H9 (cell line): ENCODE measurements at regions not wholly inside any gene's neighbourhood (a gene's known extent, or its start where the extent isn't known, plus 50 kb on each side); places are given as distances from the start of the nearest gene placed in this dataset.

ENCODE experiments used
- DNase-seq: peaks from one replicate; pipeline ENCODE4 v3.0.0-alpha.2; 2017
- H2AFZ ChIP-seq: one replicate; pipeline ENCODE4 v1.6.1; 2013; ENCODE audit warnings: mild to moderate bottlenecking, low read length, control low read depth, moderate library complexity
- H2AK5ac ChIP-seq: 2 replicates; pipeline ENCODE4 v1.6.1; 2013; ENCODE audit warnings: low read length, control low read depth, mixed read lengths; ENCODE audit not compliant: insufficient read length
- H2BK120ac ChIP-seq: one replicate; pipeline ENCODE4 v1.6.1; 2013; ENCODE audit warnings: low read depth, mild to moderate bottlenecking, low read length, control low read depth, inconsistent platforms; ENCODE audit not compliant: poor library complexity, severe bottlenecking
- H2BK12ac ChIP-seq: 2 replicates; pipeline ENCODE4 v1.6.1; 2013; ENCODE audit warnings: low read length, control low read depth, mixed read lengths, low read depth; ENCODE audit not compliant: insufficient read length
- H2BK15ac ChIP-seq: 2 replicates; pipeline ENCODE4 v1.6.1; 2013; ENCODE audit warnings: low read depth, low read length, control low read depth
- H2BK20ac ChIP-seq: one replicate; pipeline ENCODE4 v1.6.1; 2013; ENCODE audit warnings: low read depth, mild to moderate bottlenecking, low read length, control low read depth, inconsistent platforms; ENCODE audit not compliant: poor library complexity, severe bottlenecking
- H2BK5ac ChIP-seq: 2 replicates; pipeline ENCODE4 v1.6.1; 2013; ENCODE audit warnings: low read length, control low read depth, mixed read lengths; ENCODE audit not compliant: insufficient read length
- H3K14ac ChIP-seq: 2 replicates; pipeline ENCODE4 v1.6.1; 2013; ENCODE audit warnings: low read length, control low read depth; ENCODE audit not compliant: insufficient read depth
- H3K18ac ChIP-seq: 2 replicates; pipeline ENCODE4 v1.6.1; 2013; ENCODE audit warnings: low read depth, mild to moderate bottlenecking, mixed read lengths, low read length, control low read depth; ENCODE audit not compliant: insufficient read length
- H3K23ac ChIP-seq: 2 replicates; pipeline ENCODE4 v1.6.1; 2013; ENCODE audit warnings: low read length, control low read depth, mixed read lengths, low read depth; ENCODE audit not compliant: insufficient read length
- H3K23me2 ChIP-seq: 2 replicates; pipeline ENCODE4 v1.6.1; 2013; ENCODE audit warnings: low read depth, mild to moderate bottlenecking, mixed read lengths, low read length, control low read depth; ENCODE audit not compliant: insufficient read length, poor library complexity, severe bottlenecking
- H3K27ac ChIP-seq: 2 replicates; pipeline ENCODE4 v1.5.1; 2013; ENCODE audit warnings: low read length, control low read depth, mixed read lengths, low read depth; ENCODE audit not compliant: insufficient read length
- H3K27me3 ChIP-seq: 2 replicates; pipeline ENCODE4 v1.6.1; 2013; ENCODE audit warnings: low read length, control low read depth, inconsistent platforms; ENCODE audit not compliant: insufficient read depth
- H3K4ac ChIP-seq: 2 replicates; pipeline ENCODE4 v1.6.1; 2013; ENCODE audit warnings: low read depth, mild to moderate bottlenecking, control low read depth, inconsistent platforms, low read length, moderate library complexity
- H3K4me1 ChIP-seq: 2 replicates; pipeline ENCODE4 v1.6.1; 2013; ENCODE audit warnings: low read length, control low read depth, inconsistent platforms; ENCODE audit not compliant: insufficient read depth
- H3K4me2 ChIP-seq: 2 replicates; pipeline ENCODE4 v1.6.1; 2013; ENCODE audit warnings: low read length, control low read depth, mixed read lengths; ENCODE audit not compliant: insufficient read length, insufficient read depth
- H3K56ac ChIP-seq: 2 replicates; pipeline ENCODE4 v1.6.1; 2013; ENCODE audit warnings: low read depth, mild to moderate bottlenecking, mixed read lengths, low read length, control low read depth; ENCODE audit not compliant: insufficient read length
- H3K79me1 ChIP-seq: 2 replicates; pipeline ENCODE4 v1.6.1; 2013; ENCODE audit warnings: low read depth, mild to moderate bottlenecking, moderate library complexity, low read length, control low read depth, inconsistent platforms; ENCODE audit not compliant: insufficient read depth, poor library complexity, severe bottlenecking
- H3K79me2 ChIP-seq: 2 replicates; pipeline ENCODE4 v1.6.1; 2013; ENCODE audit warnings: low read length, control low read depth, inconsistent platforms; ENCODE audit not compliant: insufficient read depth
- H3K9ac ChIP-seq: 2 replicates; pipeline ENCODE4 v1.6.1; 2013; ENCODE audit warnings: low read length, control low read depth, mixed read lengths; ENCODE audit not compliant: insufficient read length; ENCODE audit errors: extremely low read depth
- H3K9me3 ChIP-seq: one replicate; pipeline ENCODE4 v1.6.1; 2013; ENCODE audit warnings: low read depth, low read length, inconsistent platforms; ENCODE audit not compliant: control insufficient read depth
- H3T11ph ChIP-seq: one replicate; pipeline ENCODE4 v1.6.1; 2013; ENCODE audit warnings: mild to moderate bottlenecking, low read length, control low read depth, inconsistent platforms
- H4K20me1 ChIP-seq: one replicate; pipeline ENCODE4 v1.6.1; 2013; ENCODE audit not compliant: control insufficient read depth, insufficient read length, insufficient read depth
- H4K5ac ChIP-seq: 2 replicates; pipeline ENCODE4 v1.6.1; 2013; ENCODE audit warnings: low read depth, mild to moderate bottlenecking, mixed read lengths, low read length, control low read depth; ENCODE audit not compliant: insufficient read length
- H4K8ac ChIP-seq: replicated peaks from 2 replicates; pipeline ENCODE4 v1.6.1; 2013; ENCODE audit warnings: low read length, control low read depth, mixed read lengths, low read depth; ENCODE audit not compliant: insufficient read length
- H4K91ac ChIP-seq: 2 replicates; pipeline ENCODE4 v1.6.1; 2013; ENCODE audit warnings: low read depth, mild to moderate bottlenecking, moderate library complexity, mixed read lengths, low read length, control low read depth; ENCODE audit not compliant: insufficient read length
- H3K27ac Mint-ChIP-seq, 3 experiments: 2 replicates in 2 of 3; 3 replicates in 1 of 3; pipeline ENCODE4 v1.8.0; 2020 to 2021; ENCODE audit warnings: mixed read lengths in 3 of 3, mild to moderate bottlenecking in 1 of 3, moderate library complexity in 1 of 3
- H3K27me3 Mint-ChIP-seq: 2 replicates; pipeline ENCODE4 v1.8.0; 2021; ENCODE audit warnings: low read depth, mild to moderate bottlenecking, moderate library complexity, mixed read lengths
- H3K36me3 Mint-ChIP-seq, 3 experiments: 2 replicates in 2 of 3; 3 replicates in 1 of 3; pipeline ENCODE4 v1.8.0; 2020 to 2021; ENCODE audit warnings: low read depth in 3 of 3, mixed read lengths in 3 of 3; ENCODE audit not compliant: insufficient read depth in 1 of 3
- H3K4me1 Mint-ChIP-seq, 2 experiments: 2 replicates each; pipeline ENCODE4 v1.8.0; 2020; ENCODE audit warnings: mixed read lengths in 2 of 2
- H3K4me3 Mint-ChIP-seq, 2 experiments: 2 replicates in 1 of 2; 3 replicates in 1 of 2; pipeline ENCODE4 v1.8.0; 2020 to 2021; ENCODE audit warnings: mild to moderate bottlenecking in 2 of 2, mixed read lengths in 2 of 2, moderate library complexity in 1 of 2
- H3K9me3 Mint-ChIP-seq, 2 experiments: 2 replicates in 1 of 2; 3 replicates in 1 of 2; pipeline ENCODE4 v1.8.0; 2020; ENCODE audit warnings: mild to moderate bottlenecking in 2 of 2, mixed read lengths in 2 of 2, moderate library complexity in 1 of 2
- CTCF ChIP-seq: fragments of 200-600 bp; sonication (generic); conservative IDR thresholded peaks from 3 replicates; pipeline ENCODE4 v1.8.0; 2021; ENCODE audit warnings: antibody characterized with exemption, mild to moderate bottlenecking
- WGBS: extraction: QIAGEN DNeasy Blood & Tissue Kit; methylation state at CpG from one replicate; pipeline ENCODE4 v1.1.7; 2013; ENCODE audit warnings: missing lambda C conversion rate, low lambda C conversion rate, mixed read lengths; ENCODE audit not compliant: insufficient read length; ENCODE audit errors: extremely low coverage; 5-methylcytosine and 5-hydroxymethylcytosine counted together

GRCh38 chr5:36478646-36479317, 127.6 kb upstream of the SLC1A3 start:
- no peak overlapping the region for H3K27ac Mint-ChIP-seq
- H4K91ac ChIP-seq: no peak overlapping the region
- H3K56ac ChIP-seq: no peak overlapping the region
- no peaks in the 10 kb centered on the region for H3K27me3 Mint-ChIP-seq
- peaks cover 0 to 2% (median 0%) of the 10 kb centered on the region in 3 experiments; a peak in 3 of 7 replicates for H3K36me3 Mint-ChIP-seq
- no peak for DNase-seq
- H3K9ac ChIP-seq: no peak overlapping the region
- H3K4ac ChIP-seq: no peak overlapping the region
- H3T11ph ChIP-seq: no peak overlapping the region
- H3K18ac ChIP-seq: no peak overlapping the region
- no peak for TF ChIP-seq CTCF
- no peak overlapping the region for H3K27ac ChIP-seq
- H2BK20ac ChIP-seq: no peak overlapping the region
- no peak overlapping the region for H3K14ac ChIP-seq
- no peaks in the 10 kb centered on the region for H3K79me2 ChIP-seq
- H3K23ac ChIP-seq: no peak overlapping the region
- H3K4me1 ChIP-seq: no peaks in the 10 kb centered on the region
- no peak overlapping the region for H2BK5ac ChIP-seq
- no peaks in the 10 kb centered on the region for H3K23me2 ChIP-seq
- H3K4me1 Mint-ChIP-seq: no peaks in the 10 kb centered on the region
- no peaks in the 10 kb centered on the region for H4K20me1 ChIP-seq
- H4K8ac ChIP-seq: no peak overlapping the region
- no peaks in the 10 kb centered on the region for H3K79me1 ChIP-seq
- H3K4me3 Mint-ChIP-seq: no peak overlapping the region
- no peak overlapping the region for H3K4me2 ChIP-seq
- peaks cover 8 to 16% of the 10 kb centered on the region in 2 experiments for H3K9me3 Mint-ChIP-seq
- no peak overlapping the region for H2AFZ ChIP-seq
- no peak overlapping the region for H4K5ac ChIP-seq
- no peak overlapping the region for H2BK120ac ChIP-seq
- no peak overlapping the region for H2BK12ac ChIP-seq
- H3K9me3 ChIP-seq: no peaks in the 10 kb centered on the region
- H2AK5ac ChIP-seq: no peak overlapping the region
- H3K27me3 ChIP-seq: no peaks in the 10 kb centered on the region
- no peak overlapping the region for H2BK15ac ChIP-seq
- WGBS: no CpG with 5 or more reads among the region's 7 CpGs
